Neural progenitor cell (in vitro differentiated cells): ENCODE measurements at regions not wholly inside any gene's neighbourhood (a gene's known extent, or its start where the extent isn't known, plus 50 kb on each side); places are given as distances from the start of the nearest gene placed in this dataset.

Source experiments
- EZH2 ChIP-seq: fragments of 200-600 bp; sonication (generic); IDR thresholded peaks from 2 replicates; pipeline ENCODE4 v1.6.1; 2017; ENCODE audit warnings: antibody characterized with exemption, mild to moderate bottlenecking, moderate library complexity
- EZH2phosphoT487 ChIP-seq: fragments of 200-600 bp; sonication (generic); IDR thresholded peaks from 2 replicates; pipeline ENCODE4 v1.6.1; 2017; ENCODE audit warnings: antibody characterized with exemption
- TF ChIP-seq, protein P1 (sequence below): fragments of 200-600 bp; sonication (generic); IDR thresholded peaks from 2 replicates; pipeline ENCODE4 v1.5.1; 2017; ENCODE audit warnings: antibody characterized with exemption, mild to moderate bottlenecking

DNA sequence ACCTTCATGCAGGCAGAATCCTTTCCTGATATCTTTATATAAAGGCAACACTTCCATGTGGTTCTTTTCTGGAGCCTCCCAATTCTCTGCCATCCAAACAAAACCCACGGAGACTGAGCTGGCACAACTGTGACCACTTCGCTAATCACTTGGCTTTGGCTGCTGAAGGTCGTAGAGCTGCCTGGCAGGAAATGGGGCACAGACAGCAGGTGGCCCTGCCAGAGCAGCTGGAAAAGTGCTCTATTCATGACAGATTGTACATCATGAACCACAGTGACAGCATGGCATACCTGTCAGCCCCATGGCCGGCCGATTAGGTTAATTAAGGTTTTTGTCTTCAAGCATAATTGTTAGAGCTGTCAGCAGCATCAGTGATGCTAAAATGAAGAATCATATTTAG is 141.9 kb upstream of the ANKRD55 start:
- TF ChIP-seq, protein P1, sequence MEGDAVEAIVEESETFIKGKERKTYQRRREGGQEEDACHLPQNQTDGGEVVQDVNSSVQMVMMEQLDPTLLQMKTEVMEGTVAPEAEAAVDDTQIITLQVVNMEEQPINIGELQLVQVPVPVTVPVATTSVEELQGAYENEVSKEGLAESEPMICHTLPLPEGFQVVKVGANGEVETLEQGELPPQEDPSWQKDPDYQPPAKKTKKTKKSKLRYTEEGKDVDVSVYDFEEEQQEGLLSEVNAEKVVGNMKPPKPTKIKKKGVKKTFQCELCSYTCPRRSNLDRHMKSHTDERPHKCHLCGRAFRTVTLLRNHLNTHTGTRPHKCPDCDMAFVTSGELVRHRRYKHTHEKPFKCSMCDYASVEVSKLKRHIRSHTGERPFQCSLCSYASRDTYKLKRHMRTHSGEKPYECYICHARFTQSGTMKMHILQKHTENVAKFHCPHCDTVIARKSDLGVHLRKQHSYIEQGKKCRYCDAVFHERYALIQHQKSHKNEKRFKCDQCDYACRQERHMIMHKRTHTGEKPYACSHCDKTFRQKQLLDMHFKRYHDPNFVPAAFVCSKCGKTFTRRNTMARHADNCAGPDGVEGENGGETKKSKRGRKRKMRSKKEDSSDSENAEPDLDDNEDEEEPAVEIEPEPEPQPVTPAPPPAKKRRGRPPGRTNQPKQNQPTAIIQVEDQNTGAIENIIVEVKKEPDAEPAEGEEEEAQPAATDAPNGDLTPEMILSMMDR: no peak
- no peak for TF ChIP-seq EZH2
- TF ChIP-seq EZH2phosphoT487: no peak
